GM23338 (cell line): ENCODE measurements at regions not wholly inside any gene's neighbourhood (a gene's known extent, or its start where the extent isn't known, plus 50 kb on each side); places are given as distances from the start of the nearest gene placed in this dataset.

Experiments
- ATAC-seq: fragments of 200-7000 bp; cut with Tn5 transposase; 3 replicates; pipeline ENCODE4 v1.9.1; 2020
- DNase-seq: peaks from one replicate; pipeline ENCODE4 v3.0.0-alpha.2; 2015; ENCODE audit warnings: low spot score
- H2AFZ ChIP-seq: fragments of 200-600 bp; sonication (generic); 2 replicates; pipeline ENCODE4 v1.8.0; 2016; ENCODE audit warnings: antibody characterized with exemption, mild to moderate bottlenecking, moderate library complexity
- H3F3A ChIP-seq: fragments of 200-600 bp; sonication (generic); replicated peaks from 2 replicates; pipeline ENCODE4 v1.8.0; 2017; ENCODE audit warnings: antibody characterized with exemption, mixed run types, low read depth
- H3K27ac ChIP-seq: fragments of 200-600 bp; sonication (generic); 2 replicates; pipeline ENCODE4 v1.6.1; 2016; ENCODE audit warnings: low read depth
- H3K27me3 ChIP-seq: fragments of 200-600 bp; sonication (generic); 2 replicates; pipeline ENCODE4 v1.8.0; 2016; ENCODE audit warnings: mild to moderate bottlenecking, mixed run types, moderate library complexity; ENCODE audit not compliant: insufficient read depth
- H3K36me3 ChIP-seq: fragments of 200-600 bp; sonication (generic); 2 replicates; pipeline ENCODE4 v1.8.0; 2016; ENCODE audit warnings: mild to moderate bottlenecking; ENCODE audit not compliant: insufficient read depth
- H3K4me1 ChIP-seq: fragments of 200-600 bp; sonication (generic); 2 replicates; pipeline ENCODE4 v1.8.0; 2016; ENCODE audit warnings: mild to moderate bottlenecking, moderate library complexity; ENCODE audit not compliant: insufficient read depth
- H3K4me2 ChIP-seq: fragments of 200-600 bp; sonication (generic); 2 replicates; pipeline ENCODE4 v1.7.1; 2017; ENCODE audit warnings: mixed run types
- H3K4me3 ChIP-seq: fragments of 200-600 bp; sonication (generic); 2 replicates; pipeline ENCODE4 v1.6.1; 2016; ENCODE audit warnings: mixed run types
- H3K79me2 ChIP-seq: fragments of 200-600 bp; sonication (generic); replicated peaks from 2 replicates; pipeline ENCODE4 v1.8.0; 2017; ENCODE audit warnings: mild to moderate bottlenecking; ENCODE audit not compliant: insufficient read depth
- H3K9me2 ChIP-seq: fragments of 200-600 bp; sonication (generic); 2 replicates; pipeline ENCODE4 v1.8.0; 2017; ENCODE audit not compliant: insufficient read depth
- H4K20me1 ChIP-seq: fragments of 200-600 bp; sonication (generic); replicated peaks from 2 replicates; pipeline ENCODE4 v1.8.0; 2017; ENCODE audit warnings: mild to moderate bottlenecking; ENCODE audit not compliant: insufficient read depth
- H3K27ac Mint-ChIP-seq: 2 replicates; pipeline ENCODE4 v1.8.0; 2020; ENCODE audit warnings: inconsistent platforms, mild to moderate bottlenecking, moderate library complexity, mixed read lengths
- H3K27me3 Mint-ChIP-seq: 3 replicates; pipeline ENCODE4 v1.8.0; 2022; ENCODE audit warnings: low read depth, mild to moderate bottlenecking, moderate library complexity, mixed read lengths, inconsistent platforms; ENCODE audit not compliant: insufficient read depth, poor library complexity
- H3K36me3 Mint-ChIP-seq: 3 replicates; pipeline ENCODE4 v1.8.0; 2021; ENCODE audit warnings: low read depth, mild to moderate bottlenecking, inconsistent platforms, moderate library complexity, mixed read lengths
- H3K4me1 Mint-ChIP-seq: 3 replicates; pipeline ENCODE4 v1.8.0; 2020; ENCODE audit warnings: mild to moderate bottlenecking, inconsistent platforms, mixed read lengths
- H3K4me3 Mint-ChIP-seq: 3 replicates; pipeline ENCODE4 v1.8.0; 2021; ENCODE audit warnings: moderate library complexity, mild to moderate bottlenecking, inconsistent platforms, mixed read lengths
- H3K9me3 Mint-ChIP-seq: 3 replicates; pipeline ENCODE4 v1.8.0; 2020; ENCODE audit warnings: moderate library complexity, mild to moderate bottlenecking, inconsistent platforms, mixed read lengths
- CREB1 ChIP-seq: fragments of 250-450 bp; sonication (Bioruptor Pico); IDR thresholded peaks from 2 replicates; pipeline ENCODE4 v1.5.0; 2020; ENCODE audit warnings: low read depth, mild to moderate bottlenecking, moderate library complexity
- CTCF ChIP-seq, 2 experiments: fragments of 200-600 bp in 1 of 2; sonication (generic) in 1 of 2; conservative IDR thresholded peaks; 2 replicates each; pipeline versions ENCODE4 v1.5.1 to v1.6.1; 2016 to 2017; ENCODE audit warnings: antibody characterized with exemption in 2 of 2, low read depth in 2 of 2, mild to moderate bottlenecking in 2 of 2, moderate library complexity in 1 of 2
- ETS1 ChIP-seq: IDR thresholded peaks from 2 replicates; pipeline ENCODE4 v1.6.1; 2016; ENCODE audit warnings: antibody characterized with exemption
- EZH2 ChIP-seq: fragments of 200-600 bp; sonication (generic); IDR thresholded peaks from one replicate; pipeline ENCODE4 v1.8.0; 2017; ENCODE audit warnings: antibody characterized with exemption, mild to moderate bottlenecking, low read depth; ENCODE audit not compliant: unreplicated experiment
- EZH2phosphoT487 ChIP-seq: fragments of 200-600 bp; sonication (generic); IDR thresholded peaks from one replicate; pipeline ENCODE4 v1.8.1; 2018; ENCODE audit warnings: antibody characterized with exemption; ENCODE audit not compliant: unreplicated experiment
- JUNB ChIP-seq: IDR thresholded peaks from one replicate; pipeline ENCODE4 v1.6.1; 2016; ENCODE audit warnings: antibody characterized with exemption; ENCODE audit not compliant: unreplicated experiment
- NANOG ChIP-seq: IDR thresholded peaks from 2 replicates; pipeline ENCODE4 v1.6.1; 2016; ENCODE audit warnings: antibody characterized with exemption, borderline replicate concordance
- POLR2AphosphoS5 ChIP-seq: IDR thresholded peaks from 2 replicates; pipeline ENCODE4 v1.6.1; 2016; ENCODE audit warnings: antibody characterized with exemption, low read depth
- REST ChIP-seq: IDR thresholded peaks from one replicate; pipeline ENCODE4 v1.6.1; 2018; ENCODE audit warnings: antibody characterized with exemption; ENCODE audit not compliant: unreplicated experiment
- STAT1 ChIP-seq: IDR thresholded peaks from one replicate; pipeline ENCODE4 v1.6.1; 2016; ENCODE audit warnings: antibody characterized with exemption; ENCODE audit not compliant: unreplicated experiment
- ZNF114 ChIP-seq: fragments of 250-450 bp; sonication (Bioruptor Pico); IDR thresholded peaks from 2 replicates; pipeline ENCODE4 v1.5.0; 2020; ENCODE audit warnings: mild to moderate bottlenecking, moderate library complexity
- ZNF331 ChIP-seq: fragments of 250-450 bp; sonication (Bioruptor Pico); IDR thresholded peaks from 2 replicates; pipeline ENCODE4 v1.5.0; 2020; ENCODE audit warnings: low read depth, mild to moderate bottlenecking, moderate library complexity
- ZNF462 ChIP-seq: fragments of 250-450 bp; sonication (Bioruptor Pico); IDR thresholded peaks from 2 replicates; pipeline ENCODE4 v1.5.0; 2020; ENCODE audit warnings: mild to moderate bottlenecking, moderate library complexity

GRCh38 chr4:177005674-177006230 is 213.0 kb upstream of the VEGFC start:
- no peak overlapping the region for H3K27ac Mint-ChIP-seq
- no peak overlapping the region for H3K4me3 Mint-ChIP-seq
- Histone ChIP-seq H3K9me2 (no peaks in the 10 kb centered on the region), H3K27me3 (no peaks in the 10 kb centered on the region), H2AFZ (no peak overlapping the region), H3F3A (no peaks in the 10 kb centered on the region), H3K4me1 (no peaks in the 10 kb centered on the region), H3K79me2 (no peaks in the 10 kb centered on the region), H3K36me3 (no peaks in the 10 kb centered on the region), H3K4me3 (no peak overlapping the region), H3K27ac (no peak overlapping the region), H3K4me2 (no peak overlapping the region), H4K20me1 (no peaks in the 10 kb centered on the region)
- no peak for TF ChIP-seq NANOG
- TF ChIP-seq ZNF462, result no peak
- TF ChIP-seq EZH2, result no peak
- no peak for TF ChIP-seq REST
- TF ChIP-seq ZNF114, result no peak
- TF ChIP-seq JUNB, result no peak
- no peak for TF ChIP-seq POLR2AphosphoS5
- no peak for TF ChIP-seq ZNF331 (CRISPR knock-in tag)
- no peak for TF ChIP-seq STAT1
- TF ChIP-seq CTCF (conservative IDR thresholded peaks at IDR 0.05; ENCODE audit: low read depth in 2 of 2), result no peak
- no peak for TF ChIP-seq EZH2phosphoT487
- TF ChIP-seq ETS1, result no peak
- no peak for TF ChIP-seq CREB1 (CRISPR knock-in tag)
- no peaks in the 10 kb centered on the region for H3K27me3 Mint-ChIP-seq
- no peak for DNase-seq
- no peak for ATAC-seq
- no peaks in the 10 kb centered on the region for H3K9me3 Mint-ChIP-seq
- peaks cover 2% of the 10 kb centered on the region; the same call in 2 of the 3 replicates for H3K4me1 Mint-ChIP-seq
- no peaks in the 10 kb centered on the region for H3K36me3 Mint-ChIP-seq
